22Rv1 (cell line): ENCODE measurements at regions not wholly inside any gene's neighbourhood (a gene's known extent, or its start where the extent isn't known, plus 50 kb on each side); places are given as distances from the start of the nearest gene placed in this dataset.

ENCODE experiments used
- ZFX ChIP-seq: fragments of 450-650 bp; IDR thresholded peaks from 2 replicates; pipeline ENCODE4 v1.6.1; 2017; ENCODE audit warnings: antibody characterized with exemption, borderline replicate concordance
- TF ChIP-seq, protein P1 (sequence below): fragments of 450-650 bp; IDR thresholded peaks from 2 replicates; pipeline ENCODE4 v1.5.1; 2017; ENCODE audit warnings: mild to moderate bottlenecking

DNA sequence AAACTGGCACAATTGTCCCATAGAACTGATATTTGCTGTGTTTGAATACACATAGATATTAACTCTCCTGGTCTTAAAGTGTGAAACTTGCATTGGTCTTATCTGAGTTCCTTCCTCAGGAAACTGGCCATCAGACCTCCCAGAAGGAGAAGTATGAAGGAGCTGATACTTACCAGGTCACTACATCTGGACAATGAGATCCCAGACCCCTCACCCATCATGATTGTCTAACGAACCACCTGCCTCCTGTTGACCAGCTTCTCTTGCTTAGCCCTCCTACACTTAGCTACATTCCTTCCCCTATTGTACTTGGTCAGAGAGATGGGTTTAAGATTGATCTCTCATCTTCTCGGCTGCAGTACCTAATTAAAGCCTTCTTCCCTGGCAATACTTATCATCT lies 413.3 kb downstream of the KCTD12 start:
- TF ChIP-seq, protein P1, sequence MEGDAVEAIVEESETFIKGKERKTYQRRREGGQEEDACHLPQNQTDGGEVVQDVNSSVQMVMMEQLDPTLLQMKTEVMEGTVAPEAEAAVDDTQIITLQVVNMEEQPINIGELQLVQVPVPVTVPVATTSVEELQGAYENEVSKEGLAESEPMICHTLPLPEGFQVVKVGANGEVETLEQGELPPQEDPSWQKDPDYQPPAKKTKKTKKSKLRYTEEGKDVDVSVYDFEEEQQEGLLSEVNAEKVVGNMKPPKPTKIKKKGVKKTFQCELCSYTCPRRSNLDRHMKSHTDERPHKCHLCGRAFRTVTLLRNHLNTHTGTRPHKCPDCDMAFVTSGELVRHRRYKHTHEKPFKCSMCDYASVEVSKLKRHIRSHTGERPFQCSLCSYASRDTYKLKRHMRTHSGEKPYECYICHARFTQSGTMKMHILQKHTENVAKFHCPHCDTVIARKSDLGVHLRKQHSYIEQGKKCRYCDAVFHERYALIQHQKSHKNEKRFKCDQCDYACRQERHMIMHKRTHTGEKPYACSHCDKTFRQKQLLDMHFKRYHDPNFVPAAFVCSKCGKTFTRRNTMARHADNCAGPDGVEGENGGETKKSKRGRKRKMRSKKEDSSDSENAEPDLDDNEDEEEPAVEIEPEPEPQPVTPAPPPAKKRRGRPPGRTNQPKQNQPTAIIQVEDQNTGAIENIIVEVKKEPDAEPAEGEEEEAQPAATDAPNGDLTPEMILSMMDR, result no peak
- no peak for TF ChIP-seq ZFX
